Stimulated activated CD8-positive, alpha-beta memory T cell treated with anti-CD3 and anti-CD28 coated beads, Interleukin-4, amount 100 ng/mL, for 4 hours (primary cell): ENCODE measurements at regions not wholly inside any gene's neighbourhood (a gene's known extent, or its start where the extent isn't known, plus 50 kb on each side); places are given as distances from the start of the nearest gene placed in this dataset.
"Not testable (repeated sequence)": the region's sequence is repeated elsewhere in the genome, so short reads cannot be mapped to it uniquely, and the experiment has no call there.

Source experiments
- DNase-seq, 2 donors: peaks; one replicate each; pipeline ENCODE4 v3.0.0-alpha.2; 2020; ENCODE audit warnings: low read depth in 2 of 2, low spot score in 1 of 2

- DNase-seq = no peak
Observed at GRCh38 chr15:92753591-92753990, 98.0 kb upstream of the FAM174B start.

- DNase-seq = no peak
Observed at GRCh38 chr15:92763459-92763858, 107.9 kb upstream of the FAM174B start.

GRCh38 chr15:92768131-92768530, 112.6 kb upstream of the FAM174B start:
- not testable (repeated sequence) for DNase-seq

- no peak for DNase-seq
Observed at GRCh38 chr15:92770641-92771040, 115.1 kb upstream of the FAM174B start.

DNA sequence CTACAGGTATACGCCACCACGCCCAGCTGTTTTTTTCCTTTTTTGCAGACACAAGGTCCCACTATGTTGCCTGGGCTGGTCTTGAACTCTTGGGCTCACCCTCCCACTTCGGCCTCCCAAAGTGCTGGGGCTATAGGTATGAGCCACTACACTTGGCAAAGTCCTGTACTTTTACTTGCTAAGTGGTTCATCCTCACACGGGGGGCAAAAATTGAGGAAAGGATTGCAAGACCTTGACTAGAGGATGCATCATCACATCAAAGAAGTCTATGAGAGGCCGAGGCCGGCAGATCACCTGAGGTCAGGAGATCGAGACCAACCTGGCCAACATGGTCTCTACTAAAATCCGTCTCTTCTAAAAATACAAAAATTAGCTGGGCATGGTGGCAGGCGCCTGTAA, 116.5 kb upstream of the FAM174B start:
- no peak for DNase-seq

DNA sequence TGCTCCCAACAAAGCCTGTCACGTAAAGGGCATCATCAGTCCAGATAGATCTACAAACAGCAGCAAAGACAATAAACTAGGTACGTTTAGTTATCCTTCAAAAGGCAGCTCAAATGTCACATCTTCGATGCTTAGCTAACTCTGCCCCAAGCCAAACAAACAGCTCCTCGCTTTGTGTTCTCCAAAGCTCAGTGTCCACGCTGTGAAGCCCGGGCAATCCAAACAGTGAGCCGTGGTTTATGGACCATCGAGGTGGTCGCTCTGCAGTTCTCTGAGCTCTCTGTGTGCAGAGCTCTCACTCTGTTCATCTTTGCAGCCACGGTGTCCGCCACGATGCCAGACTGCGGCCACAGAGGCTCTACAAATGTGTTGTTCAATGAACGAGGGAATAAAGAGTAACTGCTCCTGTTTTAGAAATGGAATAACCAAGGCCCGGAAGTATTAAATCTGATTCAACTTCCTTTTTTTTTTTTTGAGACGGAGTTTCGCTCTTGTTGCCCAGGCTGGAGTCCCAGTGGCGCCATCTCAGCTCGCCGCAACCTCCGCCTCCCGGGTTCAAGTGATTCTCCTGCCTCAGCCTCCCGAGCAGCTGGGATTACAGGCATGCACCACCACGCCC, 117.2 kb upstream of the FAM174B start:
- DNase-seq = no peak

DNA sequence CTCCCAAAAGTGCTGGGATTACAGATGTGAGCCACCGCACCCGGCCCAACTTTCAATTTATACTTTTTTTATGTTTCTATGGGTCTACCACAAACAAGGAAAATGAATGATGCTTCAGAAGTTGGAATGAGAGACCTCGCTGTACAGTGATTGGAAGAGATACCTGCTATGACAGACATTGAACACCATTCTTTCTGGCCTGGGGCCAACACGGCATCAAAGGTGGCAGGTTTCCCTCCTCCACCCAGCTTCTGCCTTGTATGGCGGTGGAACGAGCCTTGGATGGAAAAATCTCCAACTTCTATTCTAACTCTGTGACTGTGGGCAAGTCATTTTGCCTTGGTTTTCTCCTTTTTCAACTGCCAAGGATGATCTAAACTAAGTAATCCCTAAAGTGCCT, 117.8 kb upstream of the FAM174B start:
- DNase-seq = no peak

- no peak for DNase-seq
Observed at GRCh38 chr15:92779874-92780273, 120.2 kb upstream of the CHD2 start.

DNA sequence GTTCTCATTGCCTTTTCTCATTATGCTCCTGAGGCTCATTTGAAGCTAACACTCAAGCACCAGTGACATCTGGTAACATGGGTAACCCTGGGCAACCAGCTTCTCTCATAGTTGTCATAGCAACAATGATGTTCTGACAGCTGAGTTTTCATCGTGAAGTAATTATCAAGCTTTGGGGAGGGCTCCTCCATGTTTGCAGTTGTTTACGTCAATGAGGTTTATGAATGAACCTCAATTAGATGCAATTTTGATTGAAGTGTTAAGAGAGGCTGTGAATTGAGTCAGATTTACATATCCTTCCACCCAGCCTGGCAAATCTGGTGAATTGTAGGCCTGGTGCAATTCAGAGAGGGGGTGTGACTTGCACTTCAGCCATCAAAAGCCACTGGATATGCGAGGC, 119.3 kb upstream of the CHD2 start:
- DNase-seq = no peak

GRCh38 chr15:92781925-92782453, 118.1 kb upstream of the CHD2 start:
- DNase-seq = no peak

GRCh38 chr15:92787116-92787515, 113.0 kb upstream of the CHD2 start:
- DNase-seq = no peak

GRCh38 chr15:92788196-92788595, 111.9 kb upstream of the CHD2 start:
- DNase-seq = no peak

DNA sequence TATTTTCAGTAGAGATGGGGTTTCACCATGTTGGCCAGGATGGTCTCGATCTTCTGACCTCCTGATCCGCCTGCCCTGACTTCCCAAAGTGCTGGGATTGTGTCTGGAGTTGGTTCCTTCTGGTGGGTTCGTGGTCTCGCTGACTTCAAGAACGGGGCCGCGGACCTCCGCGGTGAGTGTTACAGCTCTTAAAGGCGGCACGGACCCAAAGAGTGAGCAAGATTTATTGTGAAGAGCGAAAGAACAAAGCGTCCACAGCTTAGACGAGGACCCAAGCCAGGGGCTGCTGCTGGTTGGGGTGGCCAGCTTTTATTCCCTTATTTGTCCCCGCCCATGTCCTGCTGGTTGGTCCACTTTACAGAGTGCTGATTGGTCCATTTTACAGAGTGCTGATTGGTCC, 111.3 kb upstream of the CHD2 start:
- not testable (repeated sequence) for DNase-seq

- DNase-seq = no peak
Observed at GRCh38 chr15:92796161-92796611, 103.9 kb upstream of the CHD2 start.

GRCh38 chr15:92797168-92798052, 102.7 kb upstream of the CHD2 start:
- no peak for DNase-seq

DNA sequence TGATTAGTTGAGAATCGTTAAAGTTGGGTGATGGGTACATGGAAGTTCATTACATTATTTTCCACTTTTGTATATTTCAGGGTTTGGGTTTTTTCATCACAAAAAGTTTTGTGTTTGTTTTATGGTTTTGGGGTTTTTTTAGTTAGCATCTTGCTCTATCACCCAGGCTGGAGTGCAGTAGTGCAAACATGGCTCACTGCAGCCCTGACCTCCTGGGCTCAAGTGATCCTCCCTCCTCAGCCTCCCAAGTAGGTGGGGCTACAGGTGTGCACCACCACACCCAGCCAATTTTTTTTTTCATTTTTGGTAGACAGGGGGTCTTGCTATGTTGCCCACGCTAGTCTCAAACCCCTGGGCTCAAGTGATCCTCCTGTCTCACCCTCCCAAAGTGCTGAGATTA, 100.1 kb upstream of the CHD2 start:
- DNase-seq = no peak

DNA sequence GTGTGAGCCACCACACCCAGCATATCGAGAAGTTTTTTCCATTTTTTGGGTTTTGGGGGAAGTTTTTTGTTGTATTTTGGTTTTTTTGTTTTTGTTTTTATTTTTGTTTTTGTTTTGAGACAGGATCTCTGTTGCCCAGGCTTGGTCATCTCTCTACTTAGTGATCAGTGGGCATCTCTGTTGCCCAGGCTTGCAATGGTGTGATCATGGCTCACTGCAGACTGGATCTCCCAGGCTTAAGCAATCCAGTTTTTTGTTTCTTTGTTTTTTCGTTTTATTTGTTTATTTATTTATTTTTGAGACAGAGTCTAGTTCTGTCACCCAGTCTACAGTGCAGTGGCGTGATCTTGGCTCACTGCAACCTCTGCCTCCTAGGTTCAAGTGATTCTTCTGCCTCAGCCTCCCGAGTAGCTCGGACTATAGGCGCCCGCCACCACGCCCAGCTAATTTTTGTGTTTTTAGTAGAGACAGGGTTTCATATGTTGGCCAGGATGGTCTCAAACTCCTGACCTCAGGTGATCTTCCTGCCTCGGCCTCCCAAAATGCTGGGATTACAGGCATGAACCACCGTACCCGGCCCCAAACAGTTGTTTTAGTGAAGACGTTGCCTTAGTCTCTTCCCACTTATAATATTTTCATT, 99.6 kb upstream of the CHD2 start:
- not testable (repeated sequence) for DNase-seq

DNA sequence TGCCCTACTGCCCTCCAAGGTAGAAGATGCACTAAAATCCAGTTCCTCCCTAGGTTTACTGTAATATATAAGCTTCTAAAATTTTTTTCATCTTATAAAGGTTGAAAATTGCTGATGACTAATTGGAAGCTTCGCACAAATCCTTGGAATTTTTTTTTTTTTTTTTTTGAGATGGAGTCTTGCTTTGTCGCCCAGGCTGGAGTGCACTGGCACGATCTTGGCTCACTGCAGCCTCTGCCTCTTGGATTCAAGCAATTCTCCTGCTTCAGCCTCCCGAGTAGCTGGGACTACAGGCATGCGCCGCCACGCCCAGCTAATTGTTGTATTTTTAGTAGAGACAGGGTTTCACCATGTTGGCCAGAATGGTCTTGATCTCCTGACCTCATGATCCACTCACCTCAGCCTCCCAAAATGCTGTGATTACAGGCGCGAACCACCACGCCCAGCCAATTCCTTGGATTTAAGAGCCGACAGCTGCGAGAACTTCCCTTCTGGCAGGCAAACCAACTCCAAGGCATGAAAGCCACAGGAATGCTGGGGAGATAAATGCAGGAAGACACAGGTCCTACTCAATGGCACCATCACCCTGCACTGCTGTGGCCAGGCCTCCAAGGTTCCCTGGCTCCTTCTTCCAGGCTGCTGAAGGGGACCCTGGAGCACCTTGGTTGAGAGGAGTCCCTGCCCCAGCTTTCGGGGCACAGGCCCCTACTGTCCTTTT, 98.9 kb upstream of the CHD2 start:
- not testable (repeated sequence) for DNase-seq

- DNase-seq = no peak
Observed at GRCh38 chr15:92801774-92802464, 98.2 kb upstream of the CHD2 start.

- DNase-seq = no peak
Observed at GRCh38 chr15:92803536-92803851, 96.6 kb upstream of the CHD2 start.
